Endothelial cell of umbilical vein (primary cell): ENCODE measurements at regions not wholly inside any gene's neighbourhood (a gene's known extent, or its start where the extent isn't known, plus 50 kb on each side); places are given as distances from the start of the nearest gene placed in this dataset.

ENCODE experiments used
- CTCF ChIP-seq, 2 donors: IDR thresholded peaks; 1 replicate in 1 of 2; 2 replicates in 1 of 2; pipeline ENCODE4 v1.5.1; 2011; ENCODE audit warnings: low read length in 2 of 2, mild to moderate bottlenecking in 2 of 2, moderate library complexity in 2 of 2, control low read depth in 1 of 2, inconsistent platforms in 1 of 2, low read depth in 1 of 2; ENCODE audit not compliant: insufficient read depth in 1 of 2; ENCODE audit errors: extremely low read depth in 1 of 2
- EZH2 ChIP-seq: IDR thresholded peaks from 2 replicates; pipeline ENCODE4 v1.6.1; 2012; ENCODE audit warnings: borderline replicate concordance, low read depth, mild to moderate bottlenecking, moderate library complexity, low read length, inconsistent platforms; ENCODE audit not compliant: severe bottlenecking
- GATA2 ChIP-seq: IDR thresholded peaks from 2 replicates; pipeline ENCODE4 v1.7.0; 2011; ENCODE audit warnings: low read depth, mild to moderate bottlenecking, moderate library complexity, mixed read lengths, low read length; ENCODE audit not compliant: insufficient read length, insufficient read depth
- POLR2A ChIP-seq: IDR thresholded peaks from 2 replicates; pipeline ENCODE4 v1.6.1; 2012; ENCODE audit warnings: low read depth, mild to moderate bottlenecking, control low read depth, low read length
- POLR2AphosphoS5 ChIP-seq: IDR thresholded peaks from 2 replicates; pipeline ENCODE4 v1.6.1; 2012; ENCODE audit warnings: low read depth, mild to moderate bottlenecking, control low read depth, low read length, moderate library complexity; ENCODE audit not compliant: insufficient read depth

DNA sequence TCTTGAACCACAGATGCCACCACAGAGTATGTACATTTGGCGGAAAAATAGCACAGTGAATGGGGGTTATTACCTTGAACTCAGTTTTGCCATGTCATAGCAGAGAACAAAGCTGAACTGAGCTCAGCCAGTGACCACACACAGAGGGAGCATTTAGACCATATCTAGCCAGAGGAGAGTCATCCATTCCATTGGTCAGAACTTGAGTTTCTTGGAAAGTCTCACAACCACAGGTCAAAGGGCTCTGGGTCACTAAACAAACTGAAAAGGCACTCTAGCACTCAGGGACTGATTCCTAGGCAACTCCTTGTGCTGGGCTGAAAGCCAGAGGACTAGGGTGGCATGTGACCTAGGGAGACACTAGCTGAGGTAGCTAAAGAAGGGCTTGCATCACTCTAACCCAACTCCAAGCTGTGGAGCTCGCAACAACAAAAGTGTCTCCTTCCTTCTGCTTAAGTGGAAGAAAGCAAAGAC, 239.7 kb upstream of the SEMA3D start:
- no peak for TF ChIP-seq EZH2
- TF ChIP-seq CTCF (IDR thresholded peaks at IDR 0.05; ENCODE audit: extremely low read depth in 1 of 2, insufficient read depth in 1 of 2, low read depth in 1 of 2, low read length in 2 of 2): no peak
- no peak for TF ChIP-seq POLR2A
- no peak for TF ChIP-seq GATA2
- no peak for TF ChIP-seq POLR2AphosphoS5
